ENCODE measurements at regions not wholly inside any gene's neighbourhood (a gene's known extent, or its start where the extent isn't known, plus 50 kb on each side); places are given as distances from the start of the nearest gene placed in this dataset.

GRCh38 chr3:13266005-13266404 lies 154.1 kb downstream of the NUP210 start:
- no peak for ATAC-seq
- Histone ChIP-seq H3K27me3 (no peaks in the 10 kb centered on the region), H3K9me3 (peaks cover 0 to 15% (median 0%) of the 10 kb centered on the region in 12 donors), H3K36me3 (no peaks in the 10 kb centered on the region), H3K4me3 (no peak overlapping the region), H3K4me1 (peaks cover 0 to 30% (median 5%) of the 10 kb centered on the region in 12 donors), H3K27ac (no peak overlapping the region)
- no peak for TF ChIP-seq CTCF (IDR thresholded peaks at IDR 0.05)
- no peak for TF ChIP-seq POLR2A (IDR thresholded peaks at IDR 0.05)
- 90 to 96% (median 91%) methylated on average over 5 to 8 of the region's 8 CpGs for WGBS, 4 donors
- peak in 1 of 5 donors; percentile 26 for DNase-seq
- intact Hi-C loops (cut with DNase I), result no loop called here

- Histone ChIP-seq H3K27ac (no peak overlapping the region), H3K36me3 (no peaks in the 10 kb centered on the region), H3K27me3 (no peaks in the 10 kb centered on the region), H3K4me3 (no peak overlapping the region), H3K4me1 (peaks cover 0 to 33% (median 6%) of the 10 kb centered on the region in 12 donors), H3K9me3 (peaks cover 0 to 12% (median 0%) of the 10 kb centered on the region in 12 donors)
- ATAC-seq (no peak), DNase-seq (no peak)
- TF ChIP-seq POLR2A (IDR thresholded peaks at IDR 0.05), result no peak
- no peak for TF ChIP-seq CTCF (IDR thresholded peaks at IDR 0.05)
- WGBS, 4 donors, result 77 to 91% (median 85%) methylated on average over 3 of the region's 3 CpGs
- intact Hi-C loops (cut with DNase I), result loop anchor here in 1 of 10 donors (2.0 kb wide), 1 partner anchor 13 kb away; no protein-coding TSS in a partner anchor
Observed at GRCh38 chr3:13265507-13265906, 154.6 kb downstream of the NUP210 start.

GRCh38 chr3:13265016-13265415 lies 155.1 kb downstream of the NUP210 start:
- H3K36me3 ChIP-seq, result no peaks in the 10 kb centered on the region
- peak in 2 of 5 donors; percentile 11 to 55 for DNase-seq
- H3K4me3 ChIP-seq, result no peak overlapping the region
- no peak for ATAC-seq
- WGBS, 4 donors, result 84 to 96% (median 95%) methylated on average over 6 to 7 of the region's 7 CpGs
- H3K27me3 ChIP-seq, result no peaks in the 10 kb centered on the region
- intact Hi-C loops (cut with DNase I), result loop anchor here in 1 of 10 donors (2.0 kb wide), 1 partner anchor 14 kb away; no protein-coding TSS in a partner anchor
- peak overlapping the region in 3 of 12 donors; percentile 32 to 82 (median 39) for H3K27ac ChIP-seq
- TF ChIP-seq POLR2A (IDR thresholded peaks at IDR 0.05), result no peak
- no peak for TF ChIP-seq CTCF (IDR thresholded peaks at IDR 0.05)
- H3K4me1 ChIP-seq, result peaks cover 0 to 38% (median 6%) of the 10 kb centered on the region in 12 donors
- peaks cover 0 to 9% (median 0%) of the 10 kb centered on the region in 12 donors for H3K9me3 ChIP-seq

- Histone ChIP-seq H3K9me3 (peaks cover 0 to 4% (median 0%) of the 10 kb centered on the region in 12 donors), H3K4me1 (peaks cover 0 to 43% (median 10%) of the 10 kb centered on the region in 12 donors), H3K27me3 (no peaks in the 10 kb centered on the region), H3K4me3 (no peak overlapping the region), H3K36me3 (no peaks in the 10 kb centered on the region), H3K27ac (peak overlapping the region in 9 of 12 donors; percentile 11 to 82 (median 39))
- intact Hi-C loops (cut with DNase I), result loop anchor here in 3 of 10 donors (2.0 to 5.0 kb wide), 2 partner anchors 14 to 37 kb away; no protein-coding TSS in a partner anchor
- no peak for TF ChIP-seq POLR2A (IDR thresholded peaks at IDR 0.05)
- TF ChIP-seq CTCF (IDR thresholded peaks at IDR 0.05), result no peak
- peak in 1 of 5 donors; percentile 42 for DNase-seq
- WGBS, 4 donors, result 72 to 85% (median 74%) methylated on average over 9 of the region's 9 CpGs
- no peak for ATAC-seq
Observed at GRCh38 chr3:13264468-13264795, 155.7 kb downstream of the NUP210 start.
